Hematopoietic multipotent progenitor cell treated with erythropoietin and hydrocortisone succinate and interleukin-3 and kit ligand, for 8 days (in vitro differentiated cells): ENCODE measurements at regions not wholly inside any gene's neighbourhood (a gene's known extent, or its start where the extent isn't known, plus 50 kb on each side); places are given as distances from the start of the nearest gene placed in this dataset.
"Not testable (repeated sequence)": the region's sequence is repeated elsewhere in the genome, so short reads cannot be mapped to it uniquely, and the experiment has no call there.

Source experiments
- DNase-seq: peaks from one replicate; pipeline ENCODE4 v3.0.0-alpha.2; 2015

DNA sequence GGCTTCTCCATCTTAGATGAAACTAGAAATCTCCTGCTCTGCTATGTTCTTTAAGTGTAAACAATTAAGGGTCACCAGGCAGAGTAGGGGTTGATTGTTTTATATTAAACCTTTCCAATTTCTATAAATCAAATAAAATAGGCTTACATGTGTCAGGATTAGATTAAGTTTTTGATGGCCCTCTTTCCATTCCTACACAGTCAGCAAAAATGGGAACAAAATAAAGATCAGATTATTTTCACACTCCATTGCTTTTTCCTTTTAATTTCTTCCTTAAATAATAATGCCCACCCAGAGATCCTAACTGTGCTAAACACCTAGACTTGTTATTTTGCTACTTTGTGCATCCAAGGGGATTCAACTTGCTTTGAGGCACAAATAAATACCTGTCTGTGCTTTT is 381.4 kb upstream of the MAGEB16 start:
- DNase-seq: no peak

- no peak for DNase-seq
Measured at GRCh38 chrX:35432056-35432455, 366.1 kb upstream of the MAGEB16 start.

DNA sequence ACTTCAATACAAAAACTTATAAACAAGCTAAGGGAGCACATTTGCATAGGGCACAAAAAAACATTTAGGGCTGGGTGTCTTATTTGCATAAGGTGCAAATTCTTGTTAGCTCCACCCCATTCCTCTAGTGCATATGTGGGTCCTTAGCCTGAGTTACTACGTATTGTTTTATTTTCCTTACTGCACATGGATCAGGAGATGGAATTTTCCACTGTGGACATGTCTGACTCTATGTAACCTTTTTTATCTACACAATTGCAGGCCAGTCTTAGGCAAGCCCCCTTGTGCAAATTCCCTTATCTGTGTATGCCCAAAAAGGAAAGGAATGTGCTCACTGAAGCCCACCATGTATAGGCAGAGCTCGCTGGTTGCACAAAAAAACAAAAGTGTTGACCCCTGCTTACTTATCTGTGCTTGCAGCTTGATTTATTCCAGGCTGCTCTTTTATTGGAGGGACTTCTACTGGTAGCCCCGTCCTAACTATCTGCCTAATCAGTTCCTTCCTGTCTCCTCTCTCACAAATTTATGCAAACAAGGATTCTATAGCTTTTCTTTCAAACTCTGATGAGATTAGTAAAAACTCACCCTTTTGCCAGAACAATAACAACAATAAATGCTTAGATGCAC is 359.0 kb upstream of the MAGEB16 start:
- no peak for DNase-seq

DNA sequence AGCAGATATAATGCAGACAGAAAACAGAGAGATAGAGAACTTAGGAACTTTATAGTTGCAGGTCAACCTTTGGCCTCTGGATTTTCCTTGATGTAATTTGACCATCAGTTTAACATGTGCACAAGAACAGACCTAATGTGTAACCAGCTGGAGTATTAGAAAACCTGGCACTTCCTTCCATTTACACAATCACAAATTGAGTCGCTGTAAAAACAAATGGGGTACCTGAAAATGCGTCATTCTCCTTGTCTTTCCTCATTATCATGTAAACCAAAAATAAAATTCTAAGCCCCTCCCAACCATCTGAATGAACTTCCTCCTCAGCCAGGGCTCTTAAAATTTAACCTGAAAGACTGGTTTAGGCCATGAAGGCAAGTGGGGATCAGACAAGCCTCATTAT is 358.4 kb upstream of the MAGEB16 start:
- no peak for DNase-seq

- no peak for DNase-seq
Measured at GRCh38 chrX:35442421-35442820, 355.7 kb upstream of the MAGEB16 start.

DNA sequence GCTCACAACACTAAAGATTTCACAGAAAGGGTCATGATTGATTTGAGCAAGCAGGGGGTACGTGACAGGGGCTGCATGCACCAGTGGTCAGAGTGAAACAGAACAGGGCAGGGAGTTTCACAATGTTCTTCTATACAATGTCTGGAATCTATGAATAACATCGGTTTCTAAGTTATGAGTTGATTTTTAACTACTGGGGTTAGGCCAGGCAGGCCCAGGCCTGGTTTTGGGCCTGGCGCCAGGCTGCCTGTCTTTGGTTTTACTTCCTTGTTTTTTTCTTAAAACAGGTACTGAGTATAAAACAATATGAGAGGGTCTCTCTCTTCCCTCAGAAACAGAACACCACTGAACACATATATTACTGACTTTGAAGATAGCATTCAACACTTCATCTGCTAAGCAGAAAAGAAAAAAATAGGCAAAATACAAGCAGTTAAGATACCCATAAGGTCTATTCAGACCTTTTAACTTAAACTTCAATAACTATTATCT is 355.0 kb upstream of the MAGEB16 start:
- not testable (repeated sequence) for DNase-seq

- DNase-seq: no peak
Measured at GRCh38 chrX:35444671-35445355, 353.3 kb upstream of the MAGEB16 start.

- DNase-seq: no peak
Measured at GRCh38 chrX:35445912-35446311, 352.2 kb upstream of the MAGEB16 start.

GRCh38 chrX:35456891-35457290 is 341.3 kb upstream of the MAGEB16 start:
- no peak for DNase-seq

DNA sequence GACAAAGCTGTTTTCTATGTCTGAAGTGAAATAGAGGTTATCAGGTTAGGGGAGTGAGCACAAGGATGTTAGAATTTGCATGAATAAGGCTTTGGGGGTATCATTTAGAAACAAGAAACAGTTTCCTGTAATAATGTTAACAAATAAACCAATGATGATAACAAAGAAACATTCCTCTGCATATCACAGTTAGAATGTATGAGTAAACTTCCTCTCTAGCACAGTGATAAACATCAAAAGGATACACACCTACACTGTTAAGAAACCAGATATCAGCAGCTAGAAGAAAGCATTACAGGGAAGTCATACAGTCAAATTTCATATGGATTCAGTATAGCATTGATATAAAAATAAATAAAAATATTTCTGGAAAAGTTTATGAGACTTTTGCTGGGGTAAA is 340.0 kb upstream of the MAGEB16 start:
- no peak for DNase-seq

- DNase-seq: no peak
Measured at GRCh38 chrX:35461164-35461563, 337.0 kb upstream of the MAGEB16 start.

- not testable (repeated sequence) for DNase-seq
Measured at GRCh38 chrX:35496671-35497070, 301.5 kb upstream of the MAGEB16 start.

- DNase-seq: not testable (repeated sequence)
Measured at GRCh38 chrX:35497453-35497852, 300.7 kb upstream of the MAGEB16 start.

- no peak for DNase-seq
Measured at GRCh38 chrX:35499071-35499862, 298.9 kb upstream of the MAGEB16 start.

DNA sequence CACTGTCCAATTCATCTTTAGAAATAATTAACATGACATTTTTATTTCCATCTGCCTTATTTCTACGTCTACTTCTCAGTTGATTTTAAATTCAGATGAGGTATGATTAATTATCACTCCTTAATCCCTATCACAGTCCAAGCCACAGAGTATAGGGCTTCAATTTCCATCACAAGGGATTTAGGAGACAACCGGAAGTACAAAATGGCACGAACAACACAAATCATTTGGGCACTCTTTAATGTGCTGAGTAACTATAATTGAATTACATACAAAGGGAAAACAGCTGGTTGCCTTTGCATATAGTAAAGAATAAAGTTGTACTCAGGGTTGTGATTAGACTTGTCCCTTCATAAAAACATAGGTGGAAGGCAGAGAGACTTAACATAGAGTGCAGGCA is 290.4 kb upstream of the MAGEB16 start:
- no peak for DNase-seq

- not testable (repeated sequence) for DNase-seq
Measured at GRCh38 chrX:35548003-35548402, 250.1 kb upstream of the MAGEB16 start.

GRCh38 chrX:35557916-35558315 is 240.2 kb upstream of the MAGEB16 start:
- DNase-seq: no peak

GRCh38 chrX:35561985-35562384 is 236.2 kb upstream of the MAGEB16 start:
- no peak for DNase-seq

- no peak for DNase-seq
Measured at GRCh38 chrX:35562395-35562794, 235.7 kb upstream of the MAGEB16 start.

DNA sequence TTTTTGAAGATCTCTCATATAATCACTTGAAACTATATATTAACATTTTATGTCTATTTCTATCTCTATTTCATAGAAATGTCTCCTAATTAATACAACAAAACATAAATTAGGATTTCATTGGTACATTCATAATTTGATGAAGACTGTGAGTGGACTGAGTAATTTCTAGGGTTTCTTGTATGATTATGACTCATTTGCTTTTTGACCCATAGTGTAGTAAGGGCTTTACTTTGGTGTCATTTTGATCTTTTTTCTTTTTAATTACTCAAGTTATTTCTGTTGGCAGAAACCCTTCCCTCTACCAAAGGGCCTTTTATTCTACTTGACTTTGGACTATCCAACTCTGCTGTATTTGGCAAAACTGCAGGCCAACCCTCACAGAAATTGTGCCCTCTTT is 207.9 kb upstream of the MAGEB16 start:
- DNase-seq: no peak

DNA sequence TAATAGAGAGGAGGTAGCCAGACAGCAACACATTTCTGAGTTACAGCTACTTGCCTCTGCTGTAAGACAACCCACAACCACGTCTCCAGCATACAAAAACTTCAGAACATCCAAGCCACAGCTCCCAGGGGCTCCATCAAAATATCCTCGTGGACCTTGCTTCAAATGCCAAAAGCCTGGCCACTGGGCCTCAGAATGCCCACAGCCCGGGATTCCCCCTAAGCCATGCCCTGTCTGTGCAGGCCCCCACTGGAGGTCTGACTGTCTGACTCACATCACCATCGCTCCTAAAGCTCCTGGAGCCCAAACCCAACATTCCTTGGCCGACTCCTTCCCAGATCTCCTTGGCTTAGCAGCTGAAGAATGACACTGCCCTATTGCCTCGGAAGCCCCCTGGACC is 186.6 kb upstream of the MAGEB16 start:
- not testable (repeated sequence) for DNase-seq

- DNase-seq: no peak
Measured at GRCh38 chrX:35617836-35618235, 180.3 kb upstream of the MAGEB16 start.

- DNase-seq: no peak
Measured at GRCh38 chrX:35622040-35622439, 176.1 kb upstream of the MAGEB16 start.

DNA sequence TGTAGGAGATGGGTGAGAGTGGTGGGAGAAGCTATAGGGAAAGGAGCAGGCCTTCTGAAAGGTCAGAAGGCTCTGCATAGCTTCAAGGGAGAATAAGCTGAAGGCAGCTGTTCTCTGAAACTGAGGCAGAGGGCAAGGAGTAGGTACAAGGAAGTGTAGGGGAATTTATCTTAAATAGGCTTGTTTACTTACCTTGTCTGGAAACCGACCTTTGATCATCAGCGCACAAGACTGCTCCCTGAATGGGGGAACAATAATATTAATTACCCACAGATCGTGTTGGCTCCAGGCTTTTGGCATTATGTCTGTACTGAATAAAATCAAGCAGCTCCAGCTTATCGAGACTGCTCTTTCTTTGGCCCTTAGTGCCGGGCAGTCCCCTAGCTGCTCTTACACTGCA is 175.5 kb upstream of the MAGEB16 start:
- no peak for DNase-seq
